Keratinocyte (primary cell): ENCODE measurements at regions not wholly inside any gene's neighbourhood (a gene's known extent, or its start where the extent isn't known, plus 50 kb on each side); places are given as distances from the start of the nearest gene placed in this dataset.

ENCODE experiments used
- DNase-seq: peaks from one replicate; pipeline ENCODE4 v3.0.0-alpha.2; 2011; ENCODE audit warnings: low read depth, missing footprints, low spot score
- FAIRE-seq: peaks from 2 replicates; lab custom pipeline; 2011; peaks lifted over from hg19 to GRCh38; lab: Jason Lieb, UNC
- H2AFZ ChIP-seq: 2 replicates; pipeline ENCODE4 v1.6.0; 2012; ENCODE audit warnings: low read length, control low read depth, inconsistent platforms; ENCODE audit not compliant: control insufficient read depth
- H3K27ac ChIP-seq: 2 replicates; pipeline ENCODE4 v1.5.1; 2011; ENCODE audit warnings: low read length; ENCODE audit not compliant: control insufficient read depth, insufficient read depth
- H3K27me3 ChIP-seq: 3 replicates; pipeline ENCODE4 v1.6.0; 2011; ENCODE audit warnings: low read length; ENCODE audit not compliant: control insufficient read depth, insufficient read depth; ENCODE audit errors: extremely low read depth
- H3K36me3 ChIP-seq, 2 experiments: 2 replicates in 1 of 2; 3 replicates in 1 of 2; pipeline ENCODE4 v1.5.1; 2011; ENCODE audit warnings: low read length in 2 of 2, mild to moderate bottlenecking in 1 of 2; ENCODE audit not compliant: control insufficient read depth in 2 of 2, insufficient read depth in 2 of 2; ENCODE audit errors: extremely low read depth in 1 of 2
- H3K4me1 ChIP-seq: 3 replicates; pipeline ENCODE4 v1.5.1; 2011; ENCODE audit warnings: low read length; ENCODE audit not compliant: control insufficient read depth, insufficient read depth; ENCODE audit errors: extremely low read depth
- H3K4me2 ChIP-seq: 3 replicates; pipeline ENCODE4 v1.6.0; 2011; ENCODE audit warnings: low read depth, low read length; ENCODE audit not compliant: control insufficient read depth, insufficient read depth; ENCODE audit errors: extremely low read depth
- H3K4me3 ChIP-seq, 3 experiments: fragments of 200-600 bp in 1 of 3; sonication (generic) in 1 of 3; 2 replicates in 2 of 3; 3 replicates in 1 of 3; pipeline ENCODE4 v1.5.1; 2011 to 2016; ENCODE audit warnings: low read length in 3 of 3, mild to moderate bottlenecking in 3 of 3, control low read depth in 2 of 3, inconsistent platforms in 1 of 3, low read depth in 1 of 3, mixed read lengths in 1 of 3, mixed run types in 1 of 3, moderate library complexity in 1 of 3; ENCODE audit not compliant: control insufficient read depth in 2 of 3, insufficient read depth in 2 of 3; ENCODE audit errors: extremely low read depth in 1 of 3
- H3K79me2 ChIP-seq: 2 replicates; pipeline ENCODE4 v1.6.0; 2012; ENCODE audit warnings: low read length; ENCODE audit not compliant: control insufficient read depth, insufficient read depth
- H3K9ac ChIP-seq: 3 replicates; pipeline ENCODE4 v1.6.0; 2011; ENCODE audit warnings: low read length; ENCODE audit not compliant: control insufficient read depth, insufficient read depth; ENCODE audit errors: extremely low read depth
- H3K9me1 ChIP-seq: 3 replicates; pipeline ENCODE4 v1.6.0; 2011; ENCODE audit warnings: low read length; ENCODE audit not compliant: control insufficient read depth, insufficient read depth; ENCODE audit errors: extremely low read depth
- H3K9me3 ChIP-seq: 2 replicates; pipeline ENCODE4 v1.5.1; 2012; ENCODE audit warnings: low read depth, low read length; ENCODE audit not compliant: control insufficient read depth
- H4K20me1 ChIP-seq: 3 replicates; pipeline ENCODE4 v1.6.0; 2011; ENCODE audit warnings: low read length; ENCODE audit not compliant: control insufficient read depth, insufficient read depth; ENCODE audit errors: extremely low read depth
- EZH2 ChIP-seq: IDR thresholded peaks from one replicate; pipeline ENCODE4 v1.6.1; 2012; ENCODE audit warnings: inconsistent platforms, mild to moderate bottlenecking, low read length, moderate library complexity
- dilution Hi-C: fragments of 300-500 bp; cut with MboI; formaldehyde crosslinking; loops from one replicate; pipeline ENCODE4 v1.7.0; 2020; ENCODE audit warnings: low sequenced_read_pairs; ENCODE audit not compliant: extremely low pct_ligation_motif_present
- TF ChIP-seq, protein P1 (sequence below), 3 experiments: IDR thresholded peaks in 1 of 3; conservative IDR thresholded peaks in 1 of 3; optimal IDR thresholded peaks in 1 of 3; 2 replicates in 2 of 3; 3 replicates in 1 of 3; pipeline versions ENCODE3 to v1.5.1; 2011; ENCODE audit warnings: low read length in 3 of 3, mild to moderate bottlenecking in 3 of 3, moderate library complexity in 2 of 3, control low read depth in 1 of 3, inconsistent platforms in 1 of 3; ENCODE audit not compliant: insufficient read depth in 2 of 3; ENCODE audit errors: extremely low read depth in 1 of 3

DNA sequence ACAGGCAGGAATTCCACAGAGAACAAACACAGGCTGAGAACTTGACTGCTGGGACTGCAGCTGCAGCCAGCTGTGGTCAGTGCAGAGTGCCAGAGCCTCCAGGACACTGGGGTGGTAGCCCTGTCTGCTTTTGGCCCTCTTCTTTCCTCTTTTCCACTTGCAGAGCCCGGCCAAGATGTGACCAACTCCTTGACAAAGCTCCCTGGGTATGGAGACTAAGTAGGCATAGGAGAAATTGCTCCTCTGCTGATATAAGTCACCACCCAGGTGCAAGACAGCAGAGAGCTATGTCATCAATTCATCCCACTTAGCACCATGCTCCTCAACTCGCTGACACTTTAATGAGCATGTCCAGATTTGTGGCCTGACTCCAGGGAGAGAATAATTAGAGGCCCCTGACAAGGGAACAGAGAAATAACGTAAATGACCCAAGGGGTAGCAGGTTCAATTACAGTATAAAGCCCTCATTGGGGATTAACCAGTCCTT is 369.4 kb upstream of the B3GAT1 start:
- Histone ChIP-seq H3K36me3 (no peaks in the 10 kb centered on the region), H3K27me3 (no peaks in the 10 kb centered on the region), H3K9me1 (no peaks in the 10 kb centered on the region), H3K79me2 (no peaks in the 10 kb centered on the region), H2AFZ (no peak overlapping the region), H4K20me1 (no peaks in the 10 kb centered on the region), H3K9ac (no peak overlapping the region), H3K4me2 (no peak overlapping the region), H3K27ac (no peak overlapping the region), H3K9me3 (no peaks in the 10 kb centered on the region), H3K4me1 (no peaks in the 10 kb centered on the region), H3K4me3 (no peak overlapping the region)
- no peak for TF ChIP-seq EZH2
- TF ChIP-seq, protein P1, sequence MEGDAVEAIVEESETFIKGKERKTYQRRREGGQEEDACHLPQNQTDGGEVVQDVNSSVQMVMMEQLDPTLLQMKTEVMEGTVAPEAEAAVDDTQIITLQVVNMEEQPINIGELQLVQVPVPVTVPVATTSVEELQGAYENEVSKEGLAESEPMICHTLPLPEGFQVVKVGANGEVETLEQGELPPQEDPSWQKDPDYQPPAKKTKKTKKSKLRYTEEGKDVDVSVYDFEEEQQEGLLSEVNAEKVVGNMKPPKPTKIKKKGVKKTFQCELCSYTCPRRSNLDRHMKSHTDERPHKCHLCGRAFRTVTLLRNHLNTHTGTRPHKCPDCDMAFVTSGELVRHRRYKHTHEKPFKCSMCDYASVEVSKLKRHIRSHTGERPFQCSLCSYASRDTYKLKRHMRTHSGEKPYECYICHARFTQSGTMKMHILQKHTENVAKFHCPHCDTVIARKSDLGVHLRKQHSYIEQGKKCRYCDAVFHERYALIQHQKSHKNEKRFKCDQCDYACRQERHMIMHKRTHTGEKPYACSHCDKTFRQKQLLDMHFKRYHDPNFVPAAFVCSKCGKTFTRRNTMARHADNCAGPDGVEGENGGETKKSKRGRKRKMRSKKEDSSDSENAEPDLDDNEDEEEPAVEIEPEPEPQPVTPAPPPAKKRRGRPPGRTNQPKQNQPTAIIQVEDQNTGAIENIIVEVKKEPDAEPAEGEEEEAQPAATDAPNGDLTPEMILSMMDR (optimal IDR thresholded peaks at IDR 0.05 in 1 of 3, IDR thresholded peaks at IDR 0.05 in 1 of 3, conservative IDR thresholded peaks at IDR 0.05 in 1 of 3; ENCODE audit: extremely low read depth in 1 of 3, insufficient read depth in 2 of 3, low read length in 3 of 3) = no peak
- no peak for DNase-seq
- dilution Hi-C loops = no loop called here
- FAIRE-seq = no peak

DNA sequence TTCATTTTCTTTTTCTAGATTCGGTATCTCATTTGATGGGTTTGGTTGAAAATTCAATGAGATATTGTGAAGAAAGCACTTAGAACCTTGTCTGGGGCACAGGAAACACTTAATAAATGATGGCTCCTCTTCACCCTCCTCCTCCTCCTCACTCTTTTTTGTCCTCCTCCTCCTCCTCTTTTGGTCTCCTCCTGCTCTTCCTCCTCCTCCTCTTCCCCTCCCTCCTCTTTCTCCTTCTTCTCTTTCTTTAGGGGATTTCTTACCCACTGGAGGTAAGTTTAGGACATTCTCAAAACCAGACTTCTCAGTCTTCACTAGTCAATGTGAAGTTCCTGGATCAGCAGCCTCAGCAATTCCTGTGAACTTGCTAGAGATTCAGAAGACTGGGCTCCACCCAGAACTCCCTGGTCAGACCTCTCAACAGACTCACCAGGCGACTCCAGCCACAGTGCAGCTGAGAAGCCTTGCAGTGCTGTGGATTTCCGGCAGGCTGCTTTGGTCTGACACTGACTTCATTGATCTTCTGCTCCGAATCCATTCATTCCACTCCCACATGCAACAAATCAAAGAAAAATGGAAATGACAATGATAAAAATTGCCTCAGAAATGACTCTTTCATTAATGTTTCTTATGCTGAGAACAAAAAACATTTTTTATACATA is 368.6 kb upstream of the B3GAT1 start:
- Histone ChIP-seq H3K4me3 (no peak overlapping the region), H3K4me2 (no peak overlapping the region), H3K27ac (no peak overlapping the region), H3K79me2 (no peaks in the 10 kb centered on the region), H3K9ac (no peak overlapping the region), H3K4me1 (no peaks in the 10 kb centered on the region), H3K9me3 (no peaks in the 10 kb centered on the region), H4K20me1 (no peaks in the 10 kb centered on the region), H3K36me3 (no peaks in the 10 kb centered on the region), H3K9me1 (no peaks in the 10 kb centered on the region), H2AFZ (no peak overlapping the region), H3K27me3 (no peaks in the 10 kb centered on the region)
- DNase-seq (no peak), FAIRE-seq (no peak)
- dilution Hi-C loops = no loop called here
- TF ChIP-seq, protein P1 (optimal IDR thresholded peaks at IDR 0.05 in 1 of 3, IDR thresholded peaks at IDR 0.05 in 1 of 3, conservative IDR thresholded peaks at IDR 0.05 in 1 of 3; ENCODE audit: extremely low read depth in 1 of 3, insufficient read depth in 2 of 3, low read length in 3 of 3) = no peak
- no peak for TF ChIP-seq EZH2
